Loucy (cell line): ENCODE measurements at regions not wholly inside any gene's neighbourhood (a gene's known extent, or its start where the extent isn't known, plus 50 kb on each side); places are given as distances from the start of the nearest gene placed in this dataset.

Experiments used
- CTCF ChIP-seq: fragments of 200-600 bp; sonication (generic); conservative IDR thresholded peaks from 2 replicates; pipeline ENCODE4 v1.5.1; 2014; ENCODE audit warnings: mild to moderate bottlenecking, antibody characterized with exemption, low read length
- EZH2phosphoT487 ChIP-seq: fragments of 200-600 bp; IDR thresholded peaks from 2 replicates; pipeline ENCODE4 v1.6.1; 2018; ENCODE audit warnings: antibody characterized with exemption, mild to moderate bottlenecking, moderate library complexity, borderline replicate concordance

- TF ChIP-seq CTCF: no peak
- no peak for TF ChIP-seq EZH2phosphoT487
These were observed 69.4 kb upstream of the IGLL5 start for GRCh38 chr22:22818202-22818538.
